ENCODE measurements at regions not wholly inside any gene's neighbourhood (a gene's known extent, or its start where the extent isn't known, plus 50 kb on each side); places are given as distances from the start of the nearest gene placed in this dataset.
A peak's percentile ranks its signal among the peaks of the same experiment; 100 is the strongest.

- Histone ChIP-seq H3K9ac (replicated peaks in 1 of 4; ENCODE audit: extremely low read depth in 1 of 4, low read depth in 3 of 4, low read length in 3 of 4) (no peak overlapping the region), H4K5ac (ENCODE audit: insufficient read length, low read depth, low read length) (no peak overlapping the region), H3K27ac (ENCODE audit: low read depth, low read length) (no peak overlapping the region), H2BK5ac (ENCODE audit: low read depth, low read length) (no peak overlapping the region), H3K4ac (replicated peaks; ENCODE audit: insufficient read length, low read depth, low read length) (no peak overlapping the region), H2BK20ac (ENCODE audit: low read length) (no peak overlapping the region), H2AFZ (ENCODE audit: low read length) (no peak overlapping the region), H2BK15ac (ENCODE audit: low read length) (no peak overlapping the region), H3K36me3 (ENCODE audit: control insufficient read depth in 2 of 4, insufficient read depth in 4 of 4, low read length in 3 of 4) (no peaks in the 10 kb centered on the region), H3K14ac (ENCODE audit: insufficient read length) (no peak overlapping the region), H3K23me2 (ENCODE audit: low read depth, low read length) (no peaks in the 10 kb centered on the region), H3K4me2 (ENCODE audit: insufficient read depth in 1 of 2, low read depth in 2 of 2, low read length in 2 of 2) (no peak overlapping the region), H3K4me1 (replicated peaks in 1 of 4; ENCODE audit: control insufficient read depth in 3 of 4, insufficient read depth in 4 of 4, low read length in 3 of 4) (peaks cover 0 to 7% (median 2%) of the 10 kb centered on the region in 4 experiments; a peak in 3 of 7 replicates), H3K4me3 (ENCODE audit: extremely low read depth in 1 of 4, insufficient read depth in 2 of 4, low read depth in 3 of 4, low read length in 4 of 4) (no peak overlapping the region), H3K79me1 (ENCODE audit: low read depth, low read length) (no peaks in the 10 kb centered on the region; the same call in 1 of the 2 replicates), H3K27me3 (replicated peaks in 1 of 4; ENCODE audit: control insufficient read depth in 3 of 4, extremely low read depth in 1 of 4, insufficient read depth in 3 of 4, low read length in 3 of 4) (no peaks in the 10 kb centered on the region), H3K79me2 (ENCODE audit: control insufficient read depth in 1 of 2, insufficient read depth in 2 of 2, low read length in 2 of 2) (no peaks in the 10 kb centered on the region), H2AK5ac (ENCODE audit: low read depth, low read length) (no peak overlapping the region), H4K8ac (ENCODE audit: extremely low read depth, insufficient read depth, low read length) (no peak overlapping the region), H3K23ac (ENCODE audit: insufficient read length) (no peak overlapping the region), H4K91ac (replicated peaks; ENCODE audit: insufficient read length, low read length) (no peak overlapping the region), H2BK120ac (replicated peaks; ENCODE audit: low read depth, low read length) (no peak overlapping the region), H3K9me3 (ENCODE audit: insufficient read depth in 2 of 2, low read depth in 1 of 2, low read length in 1 of 2) (peaks cover 0 to 4% of the 10 kb centered on the region in 2 experiments; a peak in 2 of 4 replicates), H4K20me1 (replicated peaks in 1 of 2; ENCODE audit: control insufficient read depth in 1 of 2, insufficient read depth in 2 of 2, low read length in 2 of 2) (no peaks in the 10 kb centered on the region), H2BK12ac (ENCODE audit: low read depth, low read length) (no peak overlapping the region), H3K18ac (ENCODE audit: extremely low read depth, low read length) (no peak overlapping the region), H3K56ac (replicated peaks; ENCODE audit: insufficient read length, low read depth, low read length) (no peak overlapping the region)
- 79% methylated on average over 1 of the region's 1 CpG; no CpG with 5 or more reads in 1 of the 2 experiments for WGBS, 2 experiments (ENCODE audit: extremely low coverage in 1 of 2, insufficient coverage in 1 of 2, insufficient read length in 1 of 2, insufficient replicate concordance in 2 of 2, low coverage in 1 of 2, low lambda C conversion rate in 2 of 2, missing lambda C conversion rate in 1 of 2)
- ChIA-PET POLR2A (ENCODE audit: partially characterized antibody) (interaction anchor here (1.2 kb wide), 1 partner anchor 8 kb away, joined by 3 read pairs; no protein-coding TSS in a partner anchor), CTCF (ENCODE audit: partially characterized antibody) (interaction anchor here (0.8 to 3.1 kb wide), 8 partner anchors 17 to 189 kb away, joined by 3 to 10 read pairs (median 3); no protein-coding TSS in a partner anchor)
- TF ChIP-seq, protein P1, sequence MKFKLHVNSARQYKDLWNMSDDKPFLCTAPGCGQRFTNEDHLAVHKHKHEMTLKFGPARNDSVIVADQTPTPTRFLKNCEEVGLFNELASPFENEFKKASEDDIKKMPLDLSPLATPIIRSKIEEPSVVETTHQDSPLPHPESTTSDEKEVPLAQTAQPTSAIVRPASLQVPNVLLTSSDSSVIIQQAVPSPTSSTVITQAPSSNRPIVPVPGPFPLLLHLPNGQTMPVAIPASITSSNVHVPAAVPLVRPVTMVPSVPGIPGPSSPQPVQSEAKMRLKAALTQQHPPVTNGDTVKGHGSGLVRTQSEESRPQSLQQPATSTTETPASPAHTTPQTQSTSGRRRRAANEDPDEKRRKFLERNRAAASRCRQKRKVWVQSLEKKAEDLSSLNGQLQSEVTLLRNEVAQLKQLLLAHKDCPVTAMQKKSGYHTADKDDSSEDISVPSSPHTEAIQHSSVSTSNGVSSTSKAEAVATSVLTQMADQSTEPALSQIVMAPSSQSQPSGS (IDR thresholded peaks at IDR 0.05; ENCODE audit: low read length), result no peak
- TF ChIP-seq HDAC2 (IDR thresholded peaks at IDR 0.05; ENCODE audit: borderline replicate concordance in 1 of 2, low read depth in 2 of 2, low read length in 2 of 2) (no peak), POU5F1 (IDR thresholded peaks at IDR 0.05; ENCODE audit: low read depth, low read length) (no peak), RBBP5 (IDR thresholded peaks at IDR 0.05; ENCODE audit: borderline replicate concordance, low read depth, low read length) (no peak), ASH2L (IDR thresholded peaks at IDR 0.05; ENCODE audit: low read length) (no peak), KDM5A (IDR thresholded peaks at IDR 0.05; ENCODE audit: low read length) (no peak), CTBP2 (IDR thresholded peaks at IDR 0.05; ENCODE audit: borderline replicate concordance, insufficient read depth, insufficient read length, low read length) (no peak), TEAD4 (IDR thresholded peaks at IDR 0.05; ENCODE audit: low read depth, low read length) (no peak), JUN (IDR thresholded peaks at IDR 0.05; ENCODE audit: low read depth, low read length) (no peak)
- TF ChIP-seq, protein P2, sequence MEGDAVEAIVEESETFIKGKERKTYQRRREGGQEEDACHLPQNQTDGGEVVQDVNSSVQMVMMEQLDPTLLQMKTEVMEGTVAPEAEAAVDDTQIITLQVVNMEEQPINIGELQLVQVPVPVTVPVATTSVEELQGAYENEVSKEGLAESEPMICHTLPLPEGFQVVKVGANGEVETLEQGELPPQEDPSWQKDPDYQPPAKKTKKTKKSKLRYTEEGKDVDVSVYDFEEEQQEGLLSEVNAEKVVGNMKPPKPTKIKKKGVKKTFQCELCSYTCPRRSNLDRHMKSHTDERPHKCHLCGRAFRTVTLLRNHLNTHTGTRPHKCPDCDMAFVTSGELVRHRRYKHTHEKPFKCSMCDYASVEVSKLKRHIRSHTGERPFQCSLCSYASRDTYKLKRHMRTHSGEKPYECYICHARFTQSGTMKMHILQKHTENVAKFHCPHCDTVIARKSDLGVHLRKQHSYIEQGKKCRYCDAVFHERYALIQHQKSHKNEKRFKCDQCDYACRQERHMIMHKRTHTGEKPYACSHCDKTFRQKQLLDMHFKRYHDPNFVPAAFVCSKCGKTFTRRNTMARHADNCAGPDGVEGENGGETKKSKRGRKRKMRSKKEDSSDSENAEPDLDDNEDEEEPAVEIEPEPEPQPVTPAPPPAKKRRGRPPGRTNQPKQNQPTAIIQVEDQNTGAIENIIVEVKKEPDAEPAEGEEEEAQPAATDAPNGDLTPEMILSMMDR (IDR thresholded peaks at IDR 0.05; ENCODE audit: control extremely low read depth in 1 of 3, insufficient read depth in 1 of 3, low read depth in 1 of 3, low read length in 3 of 3), result no peak
- FAIRE-seq, result no peak
- peak in 1 of 2 experiments; percentile 20 for DNase-seq (ENCODE audit: low read depth in 1 of 2, low spot score in 2 of 2)
Measured at GRCh38 chr20:58059260-58059544, 169.3 kb downstream of the ANKRD60 start.

All from H1 (cell line).